GM08714 (cell line): ENCODE measurements at regions not wholly inside any gene's neighbourhood (a gene's known extent, or its start where the extent isn't known, plus 50 kb on each side); places are given as distances from the start of the nearest gene placed in this dataset.

ENCODE experiments used
- H3K4me3 ChIP-seq: fragments of 200-500 bp; sonication (Bioruptor generic); 2 replicates; pipeline ENCODE4 v1.5.1; 2014; ENCODE audit warnings: mild to moderate bottlenecking, low read length, inconsistent platforms
- ZNF274 ChIP-seq: IDR thresholded peaks from 2 replicates; pipeline ENCODE4 v1.6.1; 2012; ENCODE audit warnings: mild to moderate bottlenecking, low read depth, low read length

- no peak overlapping the region for H3K4me3 ChIP-seq
- TF ChIP-seq ZNF274, result no peak
Measured at GRCh38 chr5:88394536-88395175, 126.0 kb upstream of the TMEM161B start.

- no peak overlapping the region for H3K4me3 ChIP-seq
- no peak for TF ChIP-seq ZNF274
Measured at GRCh38 chr5:88393716-88394535, 125.3 kb upstream of the TMEM161B start.

GRCh38 chr5:88393042-88393441 is 124.4 kb upstream of the TMEM161B start:
- TF ChIP-seq ZNF274, result no peak
- H3K4me3 ChIP-seq, result no peak overlapping the region

- H3K4me3 ChIP-seq, result no peak overlapping the region
- no peak for TF ChIP-seq ZNF274
Measured at GRCh38 chr5:88391991-88392390, 123.3 kb upstream of the TMEM161B start.

- H3K4me3 ChIP-seq, result no peak overlapping the region
- TF ChIP-seq ZNF274, result no peak
Measured at GRCh38 chr5:88391116-88391515, 122.5 kb upstream of the TMEM161B start.

- TF ChIP-seq ZNF274, result no peak
- no peak overlapping the region for H3K4me3 ChIP-seq
Measured at GRCh38 chr5:88390481-88390880, 121.8 kb upstream of the TMEM161B start.

GRCh38 chr5:88390096-88390441 is 121.4 kb upstream of the TMEM161B start:
- no peak for TF ChIP-seq ZNF274
- no peak overlapping the region for H3K4me3 ChIP-seq

- H3K4me3 ChIP-seq, result no peak overlapping the region
Measured at GRCh38 chr5:88389338-88390095, 120.9 kb upstream of the TMEM161B start.

GRCh38 chr5:88388476-88389337 is 120.1 kb upstream of the TMEM161B start:
- TF ChIP-seq ZNF274, result no peak

More at GRCh38 chr5:88389338-88390095, 120.9 kb upstream of the TMEM161B start:
- TF ChIP-seq ZNF274, result no peak

GRCh38 chr5:88384886-88385285 is 116.2 kb upstream of the TMEM161B start:
- no peak overlapping the region for H3K4me3 ChIP-seq
- no peak for TF ChIP-seq ZNF274

More at GRCh38 chr5:88388476-88389337, 120.1 kb upstream of the TMEM161B start:
- no peak overlapping the region for H3K4me3 ChIP-seq

- no peak overlapping the region for H3K4me3 ChIP-seq
- TF ChIP-seq ZNF274, result no peak
Measured at GRCh38 chr5:88380332-88380731, 111.7 kb upstream of the TMEM161B start.

- TF ChIP-seq ZNF274, result no peak
- H3K4me3 ChIP-seq, result no peak overlapping the region
Measured at GRCh38 chr5:88377705-88378656, 109.3 kb upstream of the TMEM161B start.

GRCh38 chr5:88377240-88377639 is 108.6 kb upstream of the TMEM161B start:
- no peak for TF ChIP-seq ZNF274
- H3K4me3 ChIP-seq, result no peak overlapping the region
